ENCODE measurements at regions not wholly inside any gene's neighbourhood (a gene's known extent, or its start where the extent isn't known, plus 50 kb on each side); places are given as distances from the start of the nearest gene placed in this dataset.

GRCh38 chr14:42437809-42438208 is 831.1 kb downstream of the LRFN5 start:
- TF ChIP-seq CTCF (IDR thresholded peaks at IDR 0.05): no peak
- TF ChIP-seq POLR2A (IDR thresholded peaks at IDR 0.05): no peak

Measured in gastroesophageal sphincter (tissue), 3 donors.